Activated CD4-positive, alpha-beta memory T cell treated with anti-CD3 and anti-CD28 coated beads, Interleukin-2, amount 10 ng/mL, durations not matched to agents 7 days and 5 days (primary cell): ENCODE measurements at regions not wholly inside any gene's neighbourhood (a gene's known extent, or its start where the extent isn't known, plus 50 kb on each side); places are given as distances from the start of the nearest gene placed in this dataset.
A peak's percentile ranks its signal among the peaks of the same experiment; 100 is the strongest.

ENCODE experiments used
- CTCF ChIA-PET: fragments of 350-600 bp; sonication (Branson Sonifier 250); formaldehyde crosslinking; loops from one replicate; lab custom pipeline; 2021; ENCODE audit warnings: antibody characterized with exemption, inconsistent platforms; lab: Charles Lee
- POLR2A ChIA-PET: fragments of 350-600 bp; sonication (Branson Sonifier 250); formaldehyde crosslinking; loops from one replicate; lab custom pipeline; 2021; ENCODE audit warnings: antibody characterized with exemption; lab: Charles Lee
- DNase-seq: peaks from one replicate; pipeline ENCODE4 v3.0.0-alpha.2; 2020
- H3K27ac Mint-ChIP-seq: one replicate; pipeline ENCODE4 v1.8.0; 2021; ENCODE audit warnings: mild to moderate bottlenecking, mixed read lengths
- H3K27me3 Mint-ChIP-seq: one replicate; pipeline ENCODE4 v1.8.0; 2021; ENCODE audit warnings: mixed read lengths
- H3K36me3 Mint-ChIP-seq: one replicate; pipeline ENCODE4 v1.8.0; 2021; ENCODE audit warnings: low read depth, mixed read lengths
- H3K4me1 Mint-ChIP-seq: one replicate; pipeline ENCODE4 v1.8.0; 2021; ENCODE audit warnings: mixed read lengths
- H3K4me3 Mint-ChIP-seq: one replicate; pipeline ENCODE4 v1.8.0; 2021; ENCODE audit warnings: mild to moderate bottlenecking, mixed read lengths
- H3K9me3 Mint-ChIP-seq: one replicate; pipeline ENCODE4 v1.8.0; 2021; ENCODE audit warnings: mixed read lengths

GRCh38 chr13:40059540-40060232, 404.2 kb downstream of the COG6 start:
- ChIA-PET POLR2A (no interaction called here), CTCF (interaction anchor here (1.5 to 2.7 kb wide), 2 partner anchors 9 to 717 kb away, joined by 4 to 17 read pairs; no protein-coding TSS in a partner anchor)
- no peak for DNase-seq
- no peak overlapping the region for H3K4me3 Mint-ChIP-seq
- no peaks in the 10 kb centered on the region for H3K27me3 Mint-ChIP-seq
- H3K9me3 Mint-ChIP-seq, result no peaks in the 10 kb centered on the region
- H3K27ac Mint-ChIP-seq, result no peak overlapping the region
- H3K4me1 Mint-ChIP-seq, result peaks cover 25% of the 10 kb centered on the region
- no peaks in the 10 kb centered on the region for H3K36me3 Mint-ChIP-seq

- POLR2A ChIA-PET, result no interaction called here
- CTCF ChIA-PET, result interaction anchor here (1.5 to 2.7 kb wide), 2 partner anchors 8 to 717 kb away, joined by 4 to 17 read pairs; no protein-coding TSS in a partner anchor
- H3K4me1 Mint-ChIP-seq, result peaks cover 25% of the 10 kb centered on the region
- peak; percentile 24 for DNase-seq
- no peaks in the 10 kb centered on the region for H3K9me3 Mint-ChIP-seq
- no peaks in the 10 kb centered on the region for H3K27me3 Mint-ChIP-seq
- H3K36me3 Mint-ChIP-seq, result no peaks in the 10 kb centered on the region
- no peak overlapping the region for H3K27ac Mint-ChIP-seq
- H3K4me3 Mint-ChIP-seq, result no peak overlapping the region
Measured at GRCh38 chr13:40060296-40061007, 405.0 kb downstream of the COG6 start.

GRCh38 chr13:40061466-40062450, 406.3 kb downstream of the COG6 start:
- Mint-ChIP-seq H3K36me3 (no peaks in the 10 kb centered on the region), H3K4me3 (no peak overlapping the region), H3K9me3 (no peaks in the 10 kb centered on the region), H3K4me1 (peaks cover 25% of the 10 kb centered on the region), H3K27ac (no peak overlapping the region), H3K27me3 (no peaks in the 10 kb centered on the region)
- no peak for DNase-seq
- ChIA-PET POLR2A (no interaction called here), CTCF (interaction anchor here (1.5 to 2.7 kb wide), 2 partner anchors 7 to 715 kb away, joined by 4 to 17 read pairs; no protein-coding TSS in a partner anchor)

GRCh38 chr13:40063278-40063698, 407.8 kb downstream of the COG6 start:
- no peaks in the 10 kb centered on the region for H3K9me3 Mint-ChIP-seq
- no peak overlapping the region for H3K4me3 Mint-ChIP-seq
- no peaks in the 10 kb centered on the region for H3K27me3 Mint-ChIP-seq
- no peak for DNase-seq
- POLR2A ChIA-PET, result no interaction called here
- H3K27ac Mint-ChIP-seq, result no peak overlapping the region
- H3K4me1 Mint-ChIP-seq, result peaks cover 25% of the 10 kb centered on the region
- no peaks in the 10 kb centered on the region for H3K36me3 Mint-ChIP-seq
- CTCF ChIA-PET, result no interaction called here

GRCh38 chr13:40063703-40064102, 408.2 kb downstream of the COG6 start:
- H3K27ac Mint-ChIP-seq, result no peak overlapping the region
- DNase-seq, result no peak
- peaks cover 22% of the 10 kb centered on the region for H3K4me1 Mint-ChIP-seq
- no peaks in the 10 kb centered on the region for H3K36me3 Mint-ChIP-seq
- H3K9me3 Mint-ChIP-seq, result no peaks in the 10 kb centered on the region
- POLR2A ChIA-PET, result no interaction called here
- no peaks in the 10 kb centered on the region for H3K27me3 Mint-ChIP-seq
- H3K4me3 Mint-ChIP-seq, result no peak overlapping the region
- CTCF ChIA-PET, result no interaction called here

GRCh38 chr13:40064154-40065097, 409.0 kb downstream of the COG6 start:
- no peak for DNase-seq
- POLR2A ChIA-PET, result no interaction called here
- Mint-ChIP-seq H3K9me3 (no peaks in the 10 kb centered on the region), H3K27me3 (no peaks in the 10 kb centered on the region), H3K4me1 (peaks cover 19% of the 10 kb centered on the region), H3K4me3 (no peak overlapping the region), H3K36me3 (no peaks in the 10 kb centered on the region), H3K27ac (no peak overlapping the region)
- CTCF ChIA-PET, result interaction anchor here (0.6 kb wide), 1 partner anchor 69 kb away, joined by 3 read pairs; no protein-coding TSS in a partner anchor

- Mint-ChIP-seq H3K4me3 (no peak overlapping the region), H3K27me3 (no peaks in the 10 kb centered on the region), H3K27ac (no peak overlapping the region), H3K9me3 (no peaks in the 10 kb centered on the region), H3K36me3 (no peaks in the 10 kb centered on the region), H3K4me1 (peaks cover 15% of the 10 kb centered on the region)
- CTCF ChIA-PET, result interaction anchor here (0.6 to 3.3 kb wide), 31 partner anchors 8 to 708 kb away, joined by 3 to 58 read pairs (median 3); no protein-coding TSS in a partner anchor
- DNase-seq, result peak; percentile 72
- POLR2A ChIA-PET, result interaction anchor here (0.6 to 1.6 kb wide), 3 partner anchors 544 to 613 kb away, joined by 3 to 7 read pairs (median 4); no protein-coding TSS in a partner anchor
Measured at GRCh38 chr13:40069173-40070044, 413.9 kb downstream of the COG6 start.

GRCh38 chr13:40070357-40070756, 414.9 kb downstream of the COG6 start:
- Mint-ChIP-seq H3K27ac (no peak overlapping the region), H3K9me3 (no peaks in the 10 kb centered on the region), H3K36me3 (no peaks in the 10 kb centered on the region), H3K27me3 (no peaks in the 10 kb centered on the region), H3K4me1 (peaks cover 15% of the 10 kb centered on the region), H3K4me3 (no peak overlapping the region)
- POLR2A ChIA-PET, result interaction anchor here (1.6 kb wide), 1 partner anchor 612 kb away, joined by 7 read pairs; no protein-coding TSS in a partner anchor
- no peak for DNase-seq
- CTCF ChIA-PET, result interaction anchor here (1.1 to 3.3 kb wide), 7 partner anchors 14 to 707 kb away, joined by 3 to 58 read pairs (median 6); no protein-coding TSS in a partner anchor

- no peak overlapping the region for H3K4me3 Mint-ChIP-seq
- ChIA-PET POLR2A (no interaction called here), CTCF (no interaction called here)
- no peak overlapping the region for H3K27ac Mint-ChIP-seq
- no peaks in the 10 kb centered on the region for H3K9me3 Mint-ChIP-seq
- no peaks in the 10 kb centered on the region for H3K27me3 Mint-ChIP-seq
- no peak for DNase-seq
- peaks cover 15% of the 10 kb centered on the region for H3K4me1 Mint-ChIP-seq
- H3K36me3 Mint-ChIP-seq, result no peaks in the 10 kb centered on the region
Measured at GRCh38 chr13:40072663-40073120, 417.2 kb downstream of the COG6 start.

GRCh38 chr13:40074338-40074737, 418.9 kb downstream of the COG6 start:
- Mint-ChIP-seq H3K27ac (no peak overlapping the region), H3K27me3 (no peaks in the 10 kb centered on the region), H3K36me3 (no peaks in the 10 kb centered on the region), H3K4me1 (peaks cover 12% of the 10 kb centered on the region), H3K4me3 (no peak overlapping the region), H3K9me3 (no peaks in the 10 kb centered on the region)
- DNase-seq, result no peak
- CTCF ChIA-PET, result no interaction called here
- POLR2A ChIA-PET, result no interaction called here

GRCh38 chr13:40075281-40075680, 419.8 kb downstream of the COG6 start:
- Mint-ChIP-seq H3K36me3 (no peaks in the 10 kb centered on the region), H3K27ac (no peak overlapping the region), H3K9me3 (no peaks in the 10 kb centered on the region), H3K4me1 (peaks cover 6% of the 10 kb centered on the region), H3K27me3 (no peaks in the 10 kb centered on the region), H3K4me3 (no peak overlapping the region)
- no peak for DNase-seq
- POLR2A ChIA-PET, result no interaction called here
- CTCF ChIA-PET, result no interaction called here
